Medulla oblongata (tissue), 1 donor: ENCODE measurements at regions not wholly inside any gene's neighbourhood (a gene's known extent, or its start where the extent isn't known, plus 50 kb on each side); places are given as distances from the start of the nearest gene placed in this dataset.
"Not testable (repeated sequence)": the region's sequence is repeated elsewhere in the genome, so short reads cannot be mapped to it uniquely, and the experiment has no call there.

Experiments used
- DNase-seq: peaks from one replicate; pipeline ENCODE4 v3.0.0-alpha.2; 2015; ENCODE audit errors: extremely low spot score

DNA sequence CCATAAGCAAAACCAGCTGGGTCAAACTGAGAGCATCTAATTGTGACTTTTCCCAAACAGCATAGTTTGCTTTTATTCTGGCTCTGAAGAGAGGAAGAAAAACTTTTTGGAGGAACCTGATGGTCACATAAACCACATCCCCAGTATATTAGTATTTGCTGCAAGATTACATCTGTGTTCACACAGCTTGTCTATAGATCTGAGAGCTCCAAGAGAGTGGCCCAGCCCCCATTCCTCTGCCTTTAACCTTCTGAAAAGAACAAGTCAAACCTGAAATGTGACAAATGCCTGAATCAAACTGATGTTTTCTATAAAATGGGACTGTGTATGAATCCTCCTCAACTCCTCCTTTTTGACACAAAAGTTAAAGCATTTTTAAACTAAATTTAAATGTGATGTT lies 435.2 kb downstream of the ZNF479 start:
- DNase-seq = not testable (repeated sequence)

DNA sequence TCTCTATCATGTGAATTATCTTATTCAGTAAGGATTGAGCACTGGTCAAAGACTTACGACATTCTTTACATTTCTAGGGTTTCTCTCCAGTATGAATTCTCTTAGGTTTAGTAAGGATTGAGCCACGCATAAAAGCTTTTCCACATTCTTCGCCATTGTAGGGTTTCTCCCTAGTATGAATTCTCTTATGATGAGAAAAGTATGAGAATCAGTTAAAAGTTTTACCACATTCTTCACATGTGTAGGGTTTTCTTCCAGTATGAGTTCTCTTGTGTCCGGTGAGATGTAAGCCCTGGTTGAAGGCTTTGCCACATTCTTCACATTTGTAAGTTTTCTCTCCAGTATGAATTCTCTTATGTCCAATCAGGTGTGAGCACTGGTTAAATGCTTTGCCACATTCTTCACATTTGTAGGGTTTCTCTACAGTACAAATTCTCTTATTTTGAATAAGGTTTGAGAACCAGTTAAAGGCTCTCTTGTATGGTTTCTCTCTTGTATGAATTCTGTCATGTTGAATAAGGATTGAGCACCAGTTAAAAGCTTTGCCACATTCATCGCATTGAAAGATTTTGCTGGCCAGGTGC lies 445.9 kb downstream of the ZNF479 start:
- no peak for DNase-seq

GRCh38 chr7:56639173-56639746 lies 493.0 kb downstream of the ZNF479 start:
- no peak for DNase-seq

GRCh38 chr7:56609852-56610355 lies 493.7 kb upstream of the NUPR2 start:
- no peak for DNase-seq

DNA sequence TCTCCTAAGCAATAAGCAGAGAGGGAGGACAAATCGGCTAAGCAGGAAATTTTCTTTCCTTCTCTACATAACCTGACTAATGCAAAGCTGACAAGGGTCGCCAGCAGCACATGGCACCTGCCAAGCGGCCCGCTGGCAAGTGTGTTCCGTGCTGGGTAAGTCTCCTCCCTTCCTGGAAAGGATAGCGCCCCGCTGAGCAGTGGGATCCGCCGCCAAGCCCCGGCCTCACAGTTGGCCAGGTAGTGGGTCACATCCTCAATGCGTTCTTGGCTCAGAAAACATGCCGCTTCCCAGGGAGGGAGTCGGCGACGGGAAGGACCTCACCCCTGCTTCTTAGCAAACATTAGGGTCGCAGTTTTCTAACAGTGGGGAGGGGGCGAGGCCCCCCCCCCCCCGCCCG lies 488.9 kb upstream of the NUPR2 start:
- DNase-seq = no peak

GRCh38 chr7:56578612-56579011 lies 462.4 kb upstream of the NUPR2 start:
- DNase-seq = no peak

GRCh38 chr7:56570968-56571367 lies 454.8 kb upstream of the NUPR2 start:
- no peak for DNase-seq

GRCh38 chr7:56538541-56539429 lies 422.6 kb upstream of the NUPR2 start:
- no peak for DNase-seq

DNA sequence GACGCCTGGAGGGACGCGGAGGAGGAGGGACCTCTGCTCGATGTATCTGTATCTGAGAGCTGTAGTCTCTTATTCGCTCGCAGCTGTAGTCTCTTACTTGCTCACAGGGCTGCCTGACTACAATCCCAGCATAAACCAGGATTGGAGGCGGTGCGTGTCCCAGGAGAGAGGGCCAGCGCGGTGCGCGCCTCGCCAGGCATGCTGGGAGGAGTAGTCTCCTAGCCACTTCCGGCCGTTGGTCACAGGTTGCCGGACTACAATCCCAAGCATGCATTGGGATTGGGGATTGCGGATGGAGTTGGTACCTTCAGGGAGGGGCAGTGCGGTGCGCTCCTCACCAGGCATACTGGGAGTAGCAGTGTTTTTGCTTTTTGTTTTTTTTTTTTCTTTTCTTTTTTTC lies 421.7 kb upstream of the NUPR2 start:
- DNase-seq = peak; percentile 4

- DNase-seq = no peak
These were observed 421.3 kb upstream of the NUPR2 start for GRCh38 chr7:56537477-56537876.

DNA sequence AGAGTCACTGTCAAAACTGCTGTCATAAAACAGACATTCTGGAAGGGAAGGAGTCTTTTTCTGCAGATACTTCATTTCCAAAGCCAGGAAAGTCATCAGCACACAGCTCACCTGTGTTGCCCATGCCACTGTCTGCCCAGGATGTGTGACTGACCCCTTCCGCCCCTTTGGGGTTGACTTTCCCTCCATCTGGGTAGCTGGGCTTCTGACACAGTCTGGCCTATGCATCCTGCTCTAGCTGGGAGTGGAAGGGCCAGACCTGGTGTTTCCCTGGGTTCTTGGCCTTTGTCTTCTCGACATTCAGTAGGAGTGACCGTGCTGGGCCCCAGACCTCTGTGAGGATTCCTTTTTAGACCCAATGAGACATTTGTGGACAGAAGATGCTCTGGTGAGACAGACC lies 378.9 kb upstream of the NUPR2 start:
- DNase-seq = no peak

- DNase-seq = no peak
These were observed 377.7 kb upstream of the NUPR2 start for GRCh38 chr7:56493704-56494450.

GRCh38 chr7:56493196-56493595 lies 377.0 kb upstream of the NUPR2 start:
- DNase-seq = no peak

GRCh38 chr7:56491636-56492425 lies 375.6 kb upstream of the NUPR2 start:
- no peak for DNase-seq

DNA sequence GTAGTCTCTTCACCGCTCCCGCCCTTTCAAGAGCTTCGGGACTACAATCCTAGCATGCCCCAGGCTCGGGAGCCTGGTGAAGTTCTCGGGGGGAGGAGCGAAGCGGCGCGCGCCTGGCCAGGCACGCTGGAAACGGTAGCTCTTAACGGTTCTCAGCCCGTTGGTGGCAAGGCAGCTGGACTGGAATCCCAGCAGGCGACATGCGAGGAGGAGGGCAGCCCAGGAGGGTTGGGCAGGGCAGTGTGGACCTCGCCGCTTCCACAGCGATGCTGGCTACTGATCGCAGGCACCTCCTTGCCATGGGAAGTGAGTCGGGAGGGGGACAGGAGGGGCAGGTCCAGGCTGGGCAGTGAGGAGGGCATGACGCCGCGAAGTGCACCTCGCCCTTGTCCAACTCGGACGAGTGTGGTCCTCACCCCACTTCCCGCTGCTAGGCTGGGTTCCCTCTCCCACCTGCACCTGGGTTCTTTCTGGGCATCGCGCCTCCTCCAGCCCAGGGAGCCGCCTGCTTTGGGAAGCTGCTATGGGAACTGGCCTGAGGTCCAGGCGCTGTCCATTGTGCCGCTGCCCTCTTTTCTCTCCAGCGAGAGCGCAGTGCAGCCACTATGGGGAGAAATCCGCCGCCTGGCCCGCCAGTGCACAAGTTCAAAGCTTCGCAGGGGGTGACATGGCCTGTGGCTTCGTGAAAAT lies 367.8 kb upstream of the NUPR2 start:
- no peak for DNase-seq

- DNase-seq = no peak
These were observed 366.9 kb upstream of the NUPR2 start for GRCh38 chr7:56483153-56483552.

GRCh38 chr7:56479748-56480147 lies 363.5 kb upstream of the NUPR2 start:
- no peak for DNase-seq

DNA sequence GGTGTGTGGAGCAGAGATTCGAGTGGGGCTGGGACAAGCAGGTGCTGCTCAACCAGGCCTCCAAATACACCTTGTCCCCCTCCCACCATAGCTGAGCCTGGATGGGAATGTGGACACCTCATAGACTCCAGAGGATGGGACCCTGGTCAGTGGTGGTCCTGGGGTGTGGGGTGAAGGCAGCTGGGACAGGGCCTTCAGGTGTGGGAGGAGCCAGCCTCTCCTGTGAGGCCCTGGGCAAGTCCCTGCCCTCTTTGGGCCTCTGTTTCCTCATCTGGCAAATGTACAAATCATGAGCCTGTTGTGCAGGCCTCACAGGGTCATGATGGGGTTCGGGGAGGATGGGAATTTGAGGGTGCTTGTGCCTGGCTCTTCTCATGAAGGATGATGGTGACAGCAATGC lies 362.9 kb upstream of the NUPR2 start:
- no peak for DNase-seq

DNA sequence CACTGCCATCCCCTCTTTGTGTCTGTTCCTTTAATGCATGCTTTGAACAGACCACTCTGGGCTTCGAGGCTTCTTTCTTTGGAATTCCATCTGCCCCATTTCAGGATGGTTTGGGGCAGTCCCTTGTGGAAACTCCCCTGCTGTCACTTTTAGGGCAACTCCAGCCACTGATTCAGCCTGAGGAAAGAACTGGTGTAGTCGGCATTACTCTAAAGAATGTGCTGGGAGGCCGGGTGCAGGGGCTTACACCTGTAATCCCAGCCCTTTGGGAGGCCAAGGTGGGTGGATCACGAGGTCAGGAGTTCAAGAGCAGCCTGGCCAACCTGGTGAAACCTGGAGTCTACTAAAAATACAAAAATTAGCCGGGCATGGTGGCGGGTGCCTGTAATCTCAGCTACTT lies 358.1 kb upstream of the NUPR2 start:
- no peak for DNase-seq

GRCh38 chr7:56471811-56472210 lies 355.6 kb upstream of the NUPR2 start:
- no peak for DNase-seq
